ENCODE measurements at regions not wholly inside any gene's neighbourhood (a gene's known extent, or its start where the extent isn't known, plus 50 kb on each side); places are given as distances from the start of the nearest gene placed in this dataset.

- no peak for DNase-seq (ENCODE audit: low read depth)
- H3K4me3 ChIP-seq (ENCODE audit: low read length): no peak overlapping the region
Measured at GRCh38 chr22:27206374-27207133, 549.2 kb downstream of the MIAT start.

GRCh38 chr22:27207266-27207665 lies 549.9 kb downstream of the MIAT start:
- DNase-seq (ENCODE audit: low read depth): no peak
- TF ChIP-seq CTCF (conservative IDR thresholded peaks at IDR 0.05; ENCODE audit: low read depth, low read length): no peak
- no peak overlapping the region for H3K4me3 ChIP-seq (ENCODE audit: low read length)

More at GRCh38 chr22:27206374-27207133, 549.2 kb downstream of the MIAT start:
- TF ChIP-seq CTCF (conservative IDR thresholded peaks at IDR 0.05; ENCODE audit: low read depth, low read length): no peak

- DNase-seq (ENCODE audit: low read depth): no peak
- no peak for TF ChIP-seq CTCF (conservative IDR thresholded peaks at IDR 0.05; ENCODE audit: low read depth, low read length)
- H3K4me3 ChIP-seq (ENCODE audit: low read length): no peak overlapping the region
Measured at GRCh38 chr22:27207907-27208306, 550.5 kb downstream of the MIAT start.

GRCh38 chr22:27210111-27210730 lies 552.8 kb downstream of the MIAT start:
- H3K4me3 ChIP-seq (ENCODE audit: low read length): no peak overlapping the region
- DNase-seq (ENCODE audit: low read depth): no peak
- TF ChIP-seq CTCF (conservative IDR thresholded peaks at IDR 0.05; ENCODE audit: low read depth, low read length): no peak

GRCh38 chr22:27212102-27212501 lies 554.7 kb downstream of the MIAT start:
- TF ChIP-seq CTCF (conservative IDR thresholded peaks at IDR 0.05; ENCODE audit: low read depth, low read length): no peak
- no peak for DNase-seq (ENCODE audit: low read depth)
- H3K4me3 ChIP-seq (ENCODE audit: low read length): no peak overlapping the region

- no peak for TF ChIP-seq CTCF (conservative IDR thresholded peaks at IDR 0.05; ENCODE audit: low read depth, low read length)
Measured at GRCh38 chr22:27212617-27213177, 555.3 kb downstream of the MIAT start.

More at GRCh38 chr22:27212617-27213177, 555.3 kb downstream of the MIAT start:
- H3K4me3 ChIP-seq (ENCODE audit: low read length): no peak overlapping the region
- peak; percentile 100 for DNase-seq (ENCODE audit: low read depth)
